GM12801 (cell line): ENCODE measurements at regions not wholly inside any gene's neighbourhood (a gene's known extent, or its start where the extent isn't known, plus 50 kb on each side); places are given as distances from the start of the nearest gene placed in this dataset.

Source experiments
- TF ChIP-seq, protein P1 (sequence below): IDR thresholded peaks from one replicate; pipeline ENCODE4 v1.5.1; 2011; ENCODE audit warnings: control low read depth; ENCODE audit not compliant: insufficient read length; ENCODE audit errors: extremely low read depth

DNA sequence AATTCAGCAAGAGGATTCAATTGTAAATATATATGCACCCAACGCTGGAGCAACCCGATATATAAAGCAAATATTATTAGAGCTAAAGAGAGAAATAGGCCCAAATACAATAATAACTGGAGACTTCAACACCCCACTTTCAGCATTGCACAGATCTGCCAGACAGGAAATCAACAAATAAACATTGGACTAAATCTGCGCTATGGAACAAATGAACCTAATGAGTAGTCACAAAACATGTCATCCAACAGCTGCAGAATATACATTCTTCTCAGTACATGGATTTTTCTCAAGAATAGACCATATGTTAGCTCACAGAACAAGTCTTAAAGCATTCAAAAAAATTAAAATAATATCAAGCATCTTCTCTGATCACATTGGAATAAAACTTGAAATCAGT is 86.1 kb upstream of the SLC1A1 start:
- TF ChIP-seq, protein P1, sequence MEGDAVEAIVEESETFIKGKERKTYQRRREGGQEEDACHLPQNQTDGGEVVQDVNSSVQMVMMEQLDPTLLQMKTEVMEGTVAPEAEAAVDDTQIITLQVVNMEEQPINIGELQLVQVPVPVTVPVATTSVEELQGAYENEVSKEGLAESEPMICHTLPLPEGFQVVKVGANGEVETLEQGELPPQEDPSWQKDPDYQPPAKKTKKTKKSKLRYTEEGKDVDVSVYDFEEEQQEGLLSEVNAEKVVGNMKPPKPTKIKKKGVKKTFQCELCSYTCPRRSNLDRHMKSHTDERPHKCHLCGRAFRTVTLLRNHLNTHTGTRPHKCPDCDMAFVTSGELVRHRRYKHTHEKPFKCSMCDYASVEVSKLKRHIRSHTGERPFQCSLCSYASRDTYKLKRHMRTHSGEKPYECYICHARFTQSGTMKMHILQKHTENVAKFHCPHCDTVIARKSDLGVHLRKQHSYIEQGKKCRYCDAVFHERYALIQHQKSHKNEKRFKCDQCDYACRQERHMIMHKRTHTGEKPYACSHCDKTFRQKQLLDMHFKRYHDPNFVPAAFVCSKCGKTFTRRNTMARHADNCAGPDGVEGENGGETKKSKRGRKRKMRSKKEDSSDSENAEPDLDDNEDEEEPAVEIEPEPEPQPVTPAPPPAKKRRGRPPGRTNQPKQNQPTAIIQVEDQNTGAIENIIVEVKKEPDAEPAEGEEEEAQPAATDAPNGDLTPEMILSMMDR = no peak

DNA sequence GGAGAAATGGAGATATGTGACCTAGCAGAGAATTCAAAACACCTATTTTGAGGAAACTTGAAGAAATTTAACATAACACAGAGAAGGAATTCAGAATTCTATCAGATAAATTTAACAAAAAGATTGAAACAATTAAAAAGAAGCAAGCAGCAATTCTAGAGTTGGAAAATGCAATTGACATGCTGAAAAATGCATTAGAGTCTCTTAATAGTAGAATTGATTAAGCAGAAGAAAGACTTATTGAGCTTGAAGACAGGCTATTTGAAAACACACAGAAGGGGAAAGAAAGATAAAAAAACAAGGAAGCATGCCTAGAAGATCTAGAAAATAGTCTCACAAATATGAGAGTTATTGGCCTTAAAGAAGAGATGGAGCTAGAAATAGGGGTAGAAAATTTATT is 87.8 kb upstream of the SLC1A1 start:
- TF ChIP-seq, protein P1 = no peak

DNA sequence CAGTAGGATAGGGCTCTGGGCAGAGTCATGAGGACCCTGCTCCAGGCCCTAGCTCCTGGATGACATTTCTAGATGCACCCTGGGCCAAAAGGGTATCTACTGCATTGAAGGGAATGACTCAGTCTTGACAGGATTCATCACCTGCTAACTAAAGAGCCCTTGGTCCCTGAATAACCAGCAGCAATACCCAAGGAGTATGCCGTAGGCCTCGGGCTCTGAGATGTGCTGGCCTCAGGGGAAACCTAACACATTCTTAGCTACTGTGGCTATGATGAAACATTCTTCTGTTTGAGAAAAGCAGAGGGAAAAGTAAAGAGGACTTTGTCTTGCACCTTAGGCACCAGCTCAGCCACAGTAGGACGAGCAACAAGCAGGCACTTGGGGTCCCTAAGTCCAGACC is 89.5 kb upstream of the SLC1A1 start:
- TF ChIP-seq, protein P1 = no peak

DNA sequence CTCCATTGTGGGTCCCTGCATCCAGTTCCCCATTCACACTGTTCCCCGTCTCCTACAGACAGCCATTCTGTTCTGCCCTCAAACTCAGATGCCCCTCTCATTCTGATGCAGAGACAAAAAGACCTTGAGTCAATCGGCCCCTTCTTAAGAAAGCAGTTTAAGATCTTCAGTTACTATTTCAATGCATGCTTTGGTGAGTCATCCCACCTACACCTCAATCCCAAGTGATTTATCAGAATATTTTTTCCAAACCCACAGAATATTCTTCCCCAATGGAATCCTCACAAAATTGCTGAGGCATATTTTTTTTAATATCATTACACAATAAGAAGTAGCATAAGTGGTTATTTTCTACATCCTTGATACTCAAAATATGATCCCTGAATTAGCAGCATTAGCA is 92.4 kb upstream of the SLC1A1 start:
- TF ChIP-seq, protein P1 = no peak

DNA sequence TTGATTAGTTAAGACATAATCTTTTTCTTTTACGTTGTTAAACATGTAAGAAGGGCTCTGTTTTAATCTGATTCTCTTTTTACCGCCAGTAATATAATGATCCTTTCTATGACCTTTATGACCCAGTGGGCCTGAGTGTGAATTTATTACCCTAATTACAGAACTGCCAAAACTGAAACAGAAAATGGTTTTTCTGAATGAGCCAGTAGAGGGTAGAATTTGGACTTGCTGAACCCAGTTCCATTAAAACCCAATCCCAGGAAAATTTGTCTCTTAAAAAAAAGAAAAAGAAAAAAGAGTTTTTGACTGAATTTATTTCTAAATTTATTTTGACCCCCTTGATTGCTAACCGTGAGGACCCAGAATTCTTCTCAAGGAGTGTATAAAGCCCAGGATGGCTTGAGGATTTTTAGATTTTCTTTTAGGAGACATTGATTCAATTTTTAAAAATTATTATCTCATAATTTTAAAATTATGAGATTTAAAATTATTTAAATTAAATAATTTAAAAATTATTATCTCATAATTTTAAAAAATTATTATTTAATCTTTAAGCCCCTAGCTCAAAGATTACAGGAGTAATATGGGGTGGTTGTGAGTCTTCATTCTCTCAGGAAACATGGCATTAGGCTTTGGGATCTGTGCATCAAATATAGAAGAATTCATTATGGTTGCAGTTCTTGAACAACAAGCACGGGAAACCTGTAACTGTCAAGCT is 94.1 kb upstream of the GLIS3 start:
- TF ChIP-seq, protein P1 = no peak

DNA sequence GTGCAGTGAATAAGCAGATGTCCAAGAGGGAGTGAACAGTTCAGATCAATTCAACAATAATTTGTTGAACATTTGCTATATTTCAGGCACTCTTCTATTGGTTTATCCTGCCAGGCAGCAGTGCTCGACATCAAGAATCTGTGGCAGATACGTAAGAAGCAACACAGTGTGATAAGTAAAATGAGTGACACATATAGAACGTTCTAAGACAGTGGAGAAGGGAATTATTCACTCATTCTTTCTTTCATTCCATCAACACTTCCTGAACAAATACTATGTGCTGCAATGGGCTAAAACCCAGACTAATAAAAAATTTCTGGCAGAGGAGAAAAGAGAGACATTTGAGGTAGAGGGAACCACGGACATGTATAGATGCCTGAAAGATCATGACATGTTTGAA is 89.9 kb upstream of the GLIS3 start:
- TF ChIP-seq, protein P1 = no peak

DNA sequence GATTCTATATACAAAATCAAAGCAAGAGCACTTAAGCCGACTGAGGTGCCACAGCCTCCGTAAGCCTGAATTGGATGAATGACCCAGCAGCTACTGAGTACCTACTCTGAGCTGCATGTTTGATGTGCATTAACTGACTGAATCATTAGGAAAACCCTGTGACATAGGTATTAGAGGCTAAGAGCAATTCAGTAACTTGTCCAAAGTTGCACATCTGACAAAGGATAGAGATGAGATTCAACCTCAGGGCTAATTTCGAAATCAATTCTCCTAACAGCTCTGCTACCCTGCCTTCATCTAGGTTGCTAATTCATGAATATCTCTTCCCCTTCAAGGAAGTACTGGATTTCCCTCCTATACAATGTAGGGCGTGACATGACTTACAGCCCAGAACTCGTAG is 89.1 kb upstream of the GLIS3 start:
- TF ChIP-seq, protein P1 = no peak

DNA sequence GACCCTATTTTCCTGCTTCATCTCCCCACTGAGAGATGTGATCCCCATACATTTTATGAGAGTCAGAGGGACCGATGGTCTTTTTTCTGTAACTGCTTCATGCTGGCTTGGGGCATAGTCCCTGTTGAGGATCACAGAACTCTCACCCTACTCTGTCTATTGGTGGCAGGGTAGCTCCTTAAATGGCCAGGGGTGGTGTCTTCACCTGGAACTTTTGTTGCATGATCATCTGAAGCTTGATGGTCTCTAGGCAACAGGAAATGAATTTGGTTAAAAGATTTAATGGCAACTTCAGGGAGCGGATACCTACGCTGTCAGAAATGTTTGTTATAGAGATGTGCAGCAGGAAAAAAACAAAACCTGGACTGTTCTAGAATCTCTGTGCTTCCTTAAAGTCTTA is 87.0 kb upstream of the GLIS3 start:
- TF ChIP-seq, protein P1 = no peak
